ENCODE measurements at regions not wholly inside any gene's neighbourhood (a gene's known extent, or its start where the extent isn't known, plus 50 kb on each side); places are given as distances from the start of the nearest gene placed in this dataset.

DNA sequence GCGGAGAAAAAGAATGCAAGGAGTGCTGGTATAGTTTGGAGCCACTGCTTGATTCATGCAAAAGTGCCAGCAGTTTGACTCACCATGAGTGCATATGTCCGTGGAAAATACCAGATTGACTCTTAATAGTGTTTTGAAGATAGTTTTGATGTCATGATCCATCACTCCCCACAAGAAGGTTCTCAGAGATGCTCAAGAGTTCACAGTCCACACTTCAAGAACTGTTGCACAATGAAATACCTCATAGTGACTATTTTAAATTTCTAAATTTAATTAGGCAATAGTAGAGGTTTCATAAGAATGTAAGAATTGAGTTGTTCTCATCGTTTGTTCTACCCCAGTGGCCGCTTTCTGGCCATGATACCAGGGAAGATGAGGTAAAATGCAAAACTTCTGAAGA lies 286.6 kb upstream of the RGS6 start:
- Histone ChIP-seq H3K9ac (ENCODE audit: extremely low read depth, insufficient read length, low read length) (no peak overlapping the region), H3K14ac (ENCODE audit: insufficient read depth, low read length) (no peak overlapping the region), H2AFZ (ENCODE audit: low read length) (no peak overlapping the region), H4K20me1 (ENCODE audit: control insufficient read depth, insufficient read depth, insufficient read length) (no peaks in the 10 kb centered on the region), H3K23ac (ENCODE audit: insufficient read length, low read depth, low read length) (no peak overlapping the region), H3K27me3 (ENCODE audit: insufficient read depth, low read length) (no peaks in the 10 kb centered on the region), H2BK120ac (ENCODE audit: low read depth, low read length, poor library complexity, severe bottlenecking) (no peak overlapping the region), H2BK12ac (ENCODE audit: insufficient read length, low read depth, low read length) (no peak overlapping the region), H3T11ph (ENCODE audit: low read length) (no peak overlapping the region), H4K5ac (ENCODE audit: insufficient read length, low read depth, low read length) (no peak overlapping the region), H4K8ac (replicated peaks; ENCODE audit: insufficient read length, low read depth, low read length) (no peak overlapping the region), H2AK5ac (ENCODE audit: insufficient read length, low read length) (no peak overlapping the region), H3K9me3 (ENCODE audit: control insufficient read depth, low read depth, low read length) (no peaks in the 10 kb centered on the region), H2BK15ac (ENCODE audit: low read depth, low read length) (no peak overlapping the region), H3K4ac (ENCODE audit: low read depth, low read length) (no peak overlapping the region), H3K4me2 (ENCODE audit: insufficient read depth, insufficient read length, low read length) (no peak overlapping the region), H3K56ac (ENCODE audit: insufficient read length, low read depth, low read length) (no peak overlapping the region), H3K79me1 (ENCODE audit: insufficient read depth, low read depth, low read length, poor library complexity, severe bottlenecking) (no peaks in the 10 kb centered on the region), H4K91ac (ENCODE audit: insufficient read length, low read depth, low read length) (no peak overlapping the region), H3K79me2 (ENCODE audit: insufficient read depth, low read length) (no peaks in the 10 kb centered on the region), H2BK20ac (ENCODE audit: low read depth, low read length, poor library complexity, severe bottlenecking) (no peak overlapping the region), H3K4me1 (ENCODE audit: insufficient read depth, low read length) (peaks cover 4% of the 10 kb centered on the region), H3K23me2 (ENCODE audit: insufficient read length, low read depth, low read length, poor library complexity, severe bottlenecking) (no peaks in the 10 kb centered on the region), H3K18ac (ENCODE audit: insufficient read length, low read depth, low read length) (no peak overlapping the region), H3K27ac (ENCODE audit: insufficient read length, low read depth, low read length) (no peak overlapping the region), H2BK5ac (ENCODE audit: insufficient read length, low read length) (no peak overlapping the region)
- H3K4me3 Mint-ChIP-seq, result no peak overlapping the region
- no peak overlapping the region for H3K27ac Mint-ChIP-seq
- WGBS (ENCODE audit: extremely low coverage, insufficient read length, low lambda C conversion rate), result no CpG with 5 or more reads among the region's 4 CpGs
- TF ChIP-seq CTCF (conservative IDR thresholded peaks at IDR 0.05), result no peak
- peaks cover 10 to 22% of the 10 kb centered on the region in 2 experiments for H3K9me3 Mint-ChIP-seq
- peaks cover 17 to 58% (median 32%) of the 10 kb centered on the region in 3 experiments; a peak in 6 of 7 replicates for H3K36me3 Mint-ChIP-seq (ENCODE audit: insufficient read depth in 1 of 3, low read depth in 3 of 3)
- DNase-seq, result no peak
- peaks cover 49 to 53% of the 10 kb centered on the region in 2 experiments for H3K4me1 Mint-ChIP-seq
- no peaks in the 10 kb centered on the region for H3K27me3 Mint-ChIP-seq (ENCODE audit: low read depth)
